DMS114 treated with DMSO at 0.1 percent for 48 hours (cell line): ENCODE measurements at regions not wholly inside any gene's neighbourhood (a gene's known extent, or its start where the extent isn't known, plus 50 kb on each side); places are given as distances from the start of the nearest gene placed in this dataset.

ENCODE experiments used
- DNase-seq: peaks from one replicate; lab custom pipeline; 2025; ENCODE audit not compliant: unreplicated experiment; lab: John Stamatoyannopoulos, UW

DNA sequence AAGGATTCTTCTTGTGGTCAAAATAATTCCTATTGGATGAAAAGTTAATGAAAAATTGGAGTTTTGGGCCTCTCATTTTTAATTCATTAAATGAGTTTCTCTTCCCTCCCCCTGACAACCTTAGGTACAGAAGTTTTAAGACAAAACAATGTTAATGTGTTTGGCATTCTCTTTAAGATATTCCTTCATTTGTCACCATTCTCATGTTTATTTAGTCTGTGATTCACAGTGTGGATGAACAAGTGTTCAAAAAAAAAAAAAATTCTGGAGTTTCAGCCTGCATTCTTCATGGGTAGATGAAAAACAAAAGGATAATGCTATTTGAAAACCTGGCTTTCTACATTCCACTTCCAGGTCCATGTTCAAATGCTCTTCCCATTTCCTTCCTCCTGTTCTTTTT is 172.6 kb upstream of the LUZP2 start:
- no peak for DNase-seq

DNA sequence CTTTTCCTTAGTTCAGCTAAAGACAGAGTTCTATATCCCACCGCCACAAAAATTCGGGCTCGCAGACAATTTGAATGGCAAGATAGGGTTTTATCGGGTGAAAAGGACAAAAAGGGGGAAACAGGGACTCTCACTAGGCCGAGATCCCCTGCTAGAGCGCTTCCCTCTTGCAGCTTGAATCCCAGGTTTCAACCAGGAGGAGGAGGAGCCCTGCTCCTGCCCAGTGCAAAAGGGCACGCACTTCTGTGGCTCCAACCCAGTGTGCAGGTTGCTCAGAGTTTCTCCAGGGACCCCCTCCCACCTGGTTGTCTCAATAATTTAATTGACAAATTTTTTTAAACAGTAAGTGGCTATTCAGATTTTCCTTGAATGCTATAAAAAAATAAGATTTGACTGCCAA is 152.6 kb upstream of the LUZP2 start:
- no peak for DNase-seq

DNA sequence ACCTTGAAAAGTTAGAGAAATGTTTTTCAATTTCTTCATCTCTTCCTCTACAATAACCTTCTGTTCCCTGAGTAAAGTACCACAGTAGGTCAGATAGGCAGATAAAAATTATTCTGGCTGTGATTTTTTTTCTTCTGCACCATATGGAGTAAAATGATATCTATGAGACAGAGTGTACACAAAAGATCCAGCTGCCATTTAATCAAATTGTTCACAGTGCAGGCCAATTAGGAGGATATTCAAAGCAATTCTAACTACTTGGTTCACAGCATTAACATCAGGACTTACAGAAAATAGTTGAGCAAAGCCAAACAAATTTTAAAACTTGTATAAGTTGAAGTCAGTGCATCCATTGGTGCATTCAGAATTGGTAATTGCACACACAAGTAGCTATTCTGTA is 147.9 kb upstream of the LUZP2 start:
- no peak for DNase-seq

DNA sequence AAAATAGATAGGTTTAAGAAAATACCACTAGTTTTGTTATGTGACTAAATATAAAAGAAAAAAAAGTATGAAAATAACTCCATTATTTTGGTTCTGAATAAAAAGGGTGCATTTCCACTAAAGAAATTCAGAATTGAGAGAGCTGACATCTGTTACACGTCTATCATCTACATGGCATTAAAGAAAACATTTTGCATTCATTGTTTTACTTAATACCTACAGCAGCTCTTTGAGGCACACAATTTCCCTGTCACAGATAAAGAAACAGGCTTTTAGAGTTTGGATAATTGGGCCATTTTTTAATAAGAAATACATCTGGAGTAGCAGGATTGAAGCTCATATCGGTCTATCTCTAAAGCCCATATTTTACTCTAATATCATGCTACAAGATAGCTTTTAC is 145.7 kb upstream of the LUZP2 start:
- DNase-seq, result no peak

DNA sequence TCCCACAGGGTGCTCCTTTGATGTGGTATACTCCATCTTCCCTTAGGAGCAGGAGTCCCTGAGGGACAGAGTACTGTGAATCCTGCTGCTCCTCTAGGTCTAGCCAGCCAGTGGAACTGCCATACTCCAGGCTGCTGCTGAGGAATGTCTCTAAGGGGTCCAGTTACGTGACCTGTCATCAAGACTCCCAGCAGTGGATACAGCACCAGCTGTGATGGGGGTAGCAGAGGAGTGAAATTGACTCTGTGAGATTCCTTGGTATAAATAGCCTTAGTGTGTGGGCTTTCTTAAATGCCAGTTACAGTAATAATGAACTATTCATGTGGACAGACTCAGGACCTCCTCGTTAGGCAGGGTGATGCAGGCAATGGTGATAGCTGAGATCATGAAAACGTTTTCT is 140.4 kb upstream of the LUZP2 start:
- no peak for DNase-seq

DNA sequence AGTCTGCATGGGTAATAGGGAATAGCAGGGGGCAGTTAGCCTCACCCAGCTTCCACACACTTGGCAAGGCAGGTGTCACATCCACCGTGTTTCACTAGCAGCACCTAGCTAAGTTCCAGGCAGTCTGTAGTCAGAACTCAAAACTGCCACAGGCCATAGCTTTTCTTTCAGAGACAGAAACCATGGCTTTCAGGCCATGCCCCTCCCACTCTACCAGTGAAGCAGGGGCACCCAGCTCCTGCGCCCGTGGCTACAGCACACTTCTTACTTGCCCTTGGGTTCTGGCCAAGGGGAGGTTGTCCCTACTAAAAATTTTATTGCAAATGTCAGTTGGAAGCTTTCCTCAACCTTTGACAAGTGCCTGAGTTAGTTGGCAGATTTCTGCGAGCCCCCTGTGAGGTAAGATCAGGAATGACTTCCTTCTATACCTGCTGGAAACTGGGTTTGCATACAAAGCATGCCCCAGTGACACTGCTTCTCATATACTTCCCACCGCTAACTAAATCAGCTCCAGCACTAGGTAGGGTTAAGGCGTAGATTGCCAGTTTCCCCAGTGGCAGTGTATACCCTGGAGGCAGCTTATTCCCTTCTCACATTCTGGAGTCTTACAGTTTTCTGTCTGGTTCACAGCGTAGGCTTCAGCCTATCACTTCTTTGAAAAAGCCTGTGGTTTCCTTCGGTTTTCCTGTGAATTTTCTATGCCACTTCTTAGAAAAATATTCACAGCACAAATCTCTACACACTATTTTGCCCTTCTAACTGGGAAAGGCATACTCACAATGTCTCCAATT is 139.0 kb upstream of the LUZP2 start:
- no peak for DNase-seq

DNA sequence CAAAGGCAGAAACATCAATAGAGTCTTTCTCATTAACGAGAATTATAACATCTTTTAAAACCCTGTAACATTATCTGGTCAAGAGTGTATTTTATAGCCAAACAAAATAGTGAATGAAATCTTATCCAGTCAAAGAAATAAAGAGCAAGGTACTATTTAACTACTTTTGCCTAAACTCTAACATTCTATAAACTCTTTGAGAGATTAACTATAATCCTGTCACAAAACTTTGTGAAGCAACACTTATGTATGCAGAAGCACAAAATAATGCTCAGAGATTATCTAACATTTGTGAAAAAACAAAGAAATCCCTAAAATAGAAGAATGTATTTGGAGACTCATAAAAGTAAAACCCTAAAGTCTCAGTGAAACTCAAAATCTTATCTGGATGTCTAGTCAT is 124.4 kb upstream of the LUZP2 start:
- no peak for DNase-seq

DNA sequence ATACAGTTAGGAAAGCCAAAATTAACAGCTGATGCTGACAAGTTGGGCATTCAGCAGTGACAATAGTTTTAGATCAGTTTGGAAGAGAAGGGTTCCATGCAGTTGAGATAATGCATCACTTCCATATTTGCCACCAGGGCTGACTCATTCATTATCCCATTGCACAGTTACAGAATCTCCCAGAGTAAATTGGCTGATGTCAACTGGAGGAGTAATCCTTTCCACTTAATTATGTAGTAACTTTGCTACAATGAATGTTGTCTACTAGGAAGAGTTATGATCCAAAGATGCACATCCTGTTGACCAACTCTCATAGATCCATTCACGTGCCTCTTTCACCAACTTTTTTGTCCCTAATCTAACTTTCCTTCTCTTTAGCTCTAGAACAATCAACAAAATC is 123.3 kb upstream of the LUZP2 start:
- DNase-seq, result no peak

DNA sequence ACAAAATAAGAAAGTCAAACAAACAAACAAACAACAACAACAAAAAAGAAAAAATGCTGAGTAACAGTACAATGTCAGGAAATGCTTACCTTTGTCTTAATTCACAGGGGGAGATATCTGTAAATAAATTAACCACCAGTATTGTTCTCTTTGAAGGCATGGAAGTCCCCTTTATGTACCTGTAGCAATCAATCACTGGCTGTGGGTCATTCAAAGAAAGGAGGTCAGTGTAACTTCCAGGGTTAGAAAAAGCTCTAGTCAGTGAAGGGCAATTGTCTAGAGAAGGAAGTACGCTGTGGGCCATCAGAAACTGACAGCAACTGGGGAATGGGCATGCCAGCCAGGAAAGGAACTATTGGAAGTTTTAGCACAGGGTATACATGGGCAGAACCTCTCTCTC is 121.5 kb upstream of the LUZP2 start:
- no peak for DNase-seq

DNA sequence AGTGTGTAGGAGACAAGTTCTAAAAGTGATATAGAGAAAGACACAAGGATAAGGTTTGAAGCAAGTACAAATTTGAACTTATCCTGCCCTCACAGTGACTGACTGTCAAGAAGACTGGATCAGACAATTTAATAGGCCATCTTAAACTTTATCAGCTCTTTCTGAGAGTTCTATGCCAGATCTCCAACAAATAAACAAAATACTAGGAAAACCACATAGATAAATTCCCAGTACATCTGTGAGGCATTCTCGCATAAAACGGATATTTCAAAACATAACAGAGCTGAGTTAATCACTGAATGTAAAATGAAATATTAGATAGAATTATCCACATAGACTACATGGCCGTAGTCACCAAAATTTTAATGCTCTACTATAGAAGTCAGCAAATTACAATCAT is 120.9 kb upstream of the LUZP2 start:
- DNase-seq, result no peak

DNA sequence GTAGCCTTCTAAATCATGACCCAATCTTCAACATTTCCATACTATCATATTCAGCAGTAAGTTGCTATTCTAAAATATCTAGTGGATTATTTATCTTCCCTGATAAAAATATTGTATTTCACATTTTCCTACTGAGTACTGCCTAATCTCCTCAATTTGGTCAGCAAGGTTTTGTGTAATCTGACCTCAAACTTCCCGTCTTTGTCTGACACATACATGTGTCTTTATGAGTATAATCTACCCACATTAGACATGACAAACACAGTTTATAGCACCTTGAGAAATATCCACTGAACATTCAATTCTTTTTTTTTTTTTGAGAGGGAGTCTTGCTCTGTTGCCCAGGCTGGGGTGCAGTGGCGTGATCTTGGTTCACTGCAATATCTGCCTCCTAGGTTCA is 113.7 kb upstream of the LUZP2 start:
- DNase-seq, result no peak

DNA sequence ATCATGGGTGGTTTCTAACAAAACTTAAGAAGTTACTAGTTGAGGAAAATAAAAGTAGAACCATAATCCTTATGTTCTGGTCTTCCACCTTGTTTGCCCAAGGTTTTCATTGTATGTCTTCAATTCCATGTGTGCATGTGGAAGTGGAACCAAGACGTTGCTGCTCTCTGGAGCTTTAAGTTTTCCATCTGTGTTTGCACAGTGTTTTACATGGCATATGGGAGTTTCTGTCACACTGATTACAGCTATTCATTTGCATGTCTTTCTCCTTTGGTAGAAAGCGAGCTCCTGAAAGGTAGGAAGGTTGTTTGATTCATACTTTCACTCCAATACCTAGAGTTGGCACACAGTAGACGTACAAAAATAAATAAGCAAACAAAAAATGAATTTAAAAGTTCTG is 112.6 kb upstream of the LUZP2 start:
- no peak for DNase-seq

DNA sequence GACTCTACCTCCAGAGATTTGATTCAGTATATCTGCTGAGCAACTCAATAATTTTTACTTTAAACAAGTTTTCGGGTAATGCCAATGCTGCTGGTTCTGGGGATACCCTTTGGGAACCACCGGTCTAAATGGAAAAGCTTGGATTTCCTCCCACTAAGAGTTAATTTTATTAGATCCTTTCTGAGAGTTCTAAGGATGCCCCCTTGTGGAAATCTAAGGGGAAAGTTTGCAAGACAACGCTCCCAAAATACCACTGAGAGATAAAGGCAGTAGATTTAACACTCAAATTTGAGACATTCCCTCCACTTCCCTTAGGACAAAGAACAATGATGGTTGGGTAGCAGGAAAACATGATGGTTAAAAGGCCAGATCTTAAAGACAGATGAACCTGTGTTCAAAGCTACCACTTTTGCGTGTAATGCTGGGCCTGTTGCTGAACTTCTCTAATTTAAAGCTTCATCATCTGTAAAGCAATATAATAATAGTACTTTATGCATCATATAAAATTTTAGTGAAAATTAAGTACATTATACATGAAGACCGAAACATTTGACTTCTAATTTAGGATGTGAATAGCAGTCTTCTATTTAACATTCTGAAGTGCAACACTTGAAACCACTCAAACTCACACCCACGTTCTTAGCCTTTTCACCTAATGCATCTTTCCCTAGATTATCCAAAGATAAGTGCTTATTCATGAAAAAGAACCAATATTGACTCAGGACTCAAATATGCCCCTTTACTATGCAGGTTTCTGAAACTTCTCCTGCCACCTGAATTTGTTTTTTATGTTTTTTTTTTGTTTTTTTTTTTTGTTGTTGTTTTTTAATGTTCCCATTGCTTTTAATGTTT is 110.1 kb upstream of the LUZP2 start:
- DNase-seq, result no peak

DNA sequence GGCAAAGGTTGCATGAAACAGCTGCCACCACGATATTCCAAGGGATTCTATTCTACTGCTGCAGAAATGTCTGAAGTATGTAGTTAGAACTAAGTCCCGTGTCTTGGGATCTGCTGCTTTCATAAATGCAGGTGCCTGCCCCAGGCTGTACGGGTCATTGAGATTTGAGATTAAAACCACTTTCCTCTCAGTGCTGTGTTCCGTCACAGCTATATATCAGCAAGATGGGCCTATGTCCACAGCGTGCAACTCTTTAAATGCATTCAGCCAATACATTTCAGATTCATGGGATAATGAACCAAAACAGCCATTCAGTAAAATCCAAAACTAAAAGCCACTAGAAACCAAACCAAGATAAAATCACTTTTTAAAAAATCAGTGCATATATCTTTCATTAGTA is 107.3 kb upstream of the LUZP2 start:
- DNase-seq, result no peak

DNA sequence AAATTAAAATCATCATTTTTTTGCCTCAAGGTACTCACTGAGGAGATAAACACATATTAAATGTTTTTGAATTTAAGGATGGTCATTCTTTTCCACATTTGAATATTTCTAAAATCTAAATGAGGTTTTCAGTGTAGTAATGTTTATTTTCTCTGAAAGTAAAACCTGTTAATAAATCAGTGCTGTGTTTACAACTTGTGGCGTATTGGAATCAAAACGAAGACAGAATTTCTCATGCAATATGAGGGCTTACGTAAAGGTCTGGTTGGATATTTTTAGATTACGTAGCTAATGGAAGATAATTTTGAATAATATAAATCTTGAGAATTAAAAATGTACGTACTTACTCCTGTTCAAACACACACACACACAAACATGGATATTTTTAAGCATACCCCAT is 106.8 kb upstream of the LUZP2 start:
- DNase-seq, result no peak

DNA sequence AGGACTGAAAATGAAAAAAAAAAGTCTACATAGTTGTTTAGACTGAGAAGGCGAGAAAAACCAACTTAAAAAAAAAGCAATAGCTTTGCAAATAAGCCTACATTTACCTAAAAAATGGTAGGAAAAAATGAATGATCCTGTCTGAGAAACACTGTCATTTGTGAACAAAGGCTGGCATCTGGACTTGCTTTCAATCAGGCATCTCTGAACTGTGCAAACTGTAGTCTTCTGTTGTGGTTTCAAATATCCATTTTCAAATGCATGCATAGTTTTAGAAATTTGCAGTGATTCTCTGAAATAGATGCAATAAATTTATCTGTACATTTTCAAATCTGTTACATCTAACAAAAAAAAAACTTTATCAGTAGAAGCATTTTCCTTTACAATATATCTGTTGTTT is 106.1 kb upstream of the LUZP2 start:
- no peak for DNase-seq

DNA sequence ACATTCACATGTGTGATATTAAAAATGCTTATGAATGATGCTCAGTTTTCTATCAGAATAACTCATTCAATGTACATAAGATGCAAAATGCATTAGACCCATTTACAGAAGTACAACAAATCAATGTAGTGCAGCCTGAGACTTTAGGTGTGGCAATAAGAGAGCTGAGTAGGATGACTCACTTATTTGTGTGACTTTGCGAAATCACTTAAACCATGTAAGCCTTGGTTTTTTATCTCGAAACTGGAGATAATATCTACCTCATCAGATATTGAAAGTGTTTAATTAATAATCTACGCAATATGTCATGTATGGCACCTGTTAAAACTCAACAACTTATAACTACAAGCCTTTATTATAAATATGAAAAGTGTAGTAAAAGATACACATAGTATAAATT is 105.7 kb upstream of the LUZP2 start:
- DNase-seq, result no peak

DNA sequence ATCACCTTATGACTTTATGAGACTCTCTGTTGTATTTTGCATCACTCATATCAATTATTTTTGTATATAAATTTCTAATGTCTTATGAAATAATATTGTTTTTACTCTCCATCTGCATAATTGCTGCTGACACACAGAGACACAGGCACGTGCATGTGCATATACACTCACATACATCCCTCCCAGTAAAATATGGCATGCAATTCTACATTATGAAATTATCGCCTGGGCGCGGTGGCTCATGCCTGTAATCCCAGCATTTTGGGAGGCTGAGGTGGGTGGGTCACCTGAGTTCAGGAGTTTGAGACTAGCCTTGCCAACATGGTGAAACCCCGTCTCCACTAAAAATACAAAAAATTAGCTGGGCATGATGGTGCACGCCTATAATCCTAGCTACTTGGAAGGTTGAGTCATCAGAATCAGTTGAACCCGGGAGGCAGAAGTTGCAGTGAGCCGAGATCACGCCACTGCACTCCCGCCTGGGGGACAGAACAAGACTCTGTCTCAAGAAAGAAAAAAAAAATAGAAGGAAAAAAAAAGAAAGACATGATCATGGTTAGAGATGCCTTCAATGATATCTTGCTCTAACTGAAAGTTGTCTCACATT is 96.7 kb upstream of the LUZP2 start:
- no peak for DNase-seq

DNA sequence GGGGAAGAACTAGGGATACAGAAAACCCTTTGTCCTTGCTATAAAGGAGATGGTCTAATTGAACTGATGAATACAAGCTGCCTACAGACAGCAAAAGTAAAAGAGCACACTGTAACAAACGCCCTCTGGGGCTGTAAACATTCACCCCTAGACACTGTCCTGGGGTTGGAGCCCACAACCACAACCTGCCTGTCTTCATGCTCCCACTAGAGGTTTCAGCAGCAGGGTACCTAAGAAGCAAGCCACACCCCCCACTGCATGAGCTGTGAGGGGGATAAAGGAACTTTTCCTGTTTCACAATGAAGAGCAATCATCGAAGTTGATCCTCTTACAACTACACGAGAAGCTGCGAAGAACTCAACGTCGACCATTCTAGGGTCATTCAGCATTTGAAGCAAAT is 90.5 kb upstream of the LUZP2 start:
- DNase-seq, result no peak

DNA sequence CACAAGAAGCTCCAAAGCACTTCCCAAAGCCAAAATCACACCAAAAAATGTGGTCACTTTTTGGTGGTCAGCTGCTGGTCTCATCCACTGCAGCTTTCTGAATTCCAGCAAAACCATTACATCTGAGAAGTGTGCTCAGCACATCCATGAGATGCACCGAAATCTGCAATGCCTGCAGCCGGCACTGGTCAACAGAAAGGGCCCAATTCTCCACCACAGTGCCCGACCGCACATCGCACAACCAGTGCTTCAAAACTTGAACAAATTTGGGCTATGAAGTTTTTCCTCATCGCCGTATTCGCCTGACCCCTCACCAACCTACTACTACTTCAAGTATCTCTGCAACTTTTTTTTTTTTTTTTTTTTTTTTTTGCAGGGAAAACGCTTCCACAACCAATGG is 89.9 kb upstream of the LUZP2 start:
- no peak for DNase-seq

DNA sequence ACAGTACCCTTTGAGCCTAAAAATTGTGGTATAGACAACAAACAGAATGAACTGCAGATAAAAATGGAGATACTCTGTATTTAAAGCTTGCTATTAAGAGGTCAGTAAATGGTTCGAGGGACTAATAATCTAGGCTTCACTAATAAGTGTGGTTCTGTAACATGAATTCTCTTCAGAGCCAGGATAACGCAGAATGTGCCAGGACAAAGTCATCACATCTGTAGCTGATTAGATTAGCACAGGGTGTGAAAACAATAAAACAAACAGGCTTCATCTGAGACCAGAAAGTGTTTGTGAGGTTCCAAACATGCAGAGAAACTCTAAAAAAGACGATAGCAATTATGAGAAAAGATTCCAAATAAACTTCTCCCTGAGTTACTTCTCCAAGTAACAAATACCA is 89.1 kb upstream of the LUZP2 start:
- DNase-seq, result no peak

DNA sequence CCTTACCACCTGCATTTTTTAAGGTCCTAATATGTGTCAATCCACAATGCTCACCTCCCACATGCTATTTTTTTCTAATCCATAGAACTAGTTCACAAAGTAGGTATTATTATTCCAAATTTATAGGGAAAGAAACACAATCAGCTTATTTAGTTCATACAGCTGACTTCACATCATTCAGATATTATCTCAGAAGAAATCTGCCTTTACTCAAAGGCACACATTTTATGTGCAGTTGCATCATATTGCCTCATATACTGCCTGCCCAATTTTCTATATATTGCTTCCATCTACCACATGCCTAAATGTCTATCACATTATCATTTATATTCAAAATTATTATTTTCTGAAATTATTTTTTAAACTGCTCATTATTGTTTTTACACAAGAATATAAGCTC is 88.7 kb upstream of the LUZP2 start:
- no peak for DNase-seq
